DND-41 (cell line): ENCODE measurements at regions not wholly inside any gene's neighbourhood (a gene's known extent, or its start where the extent isn't known, plus 50 kb on each side); places are given as distances from the start of the nearest gene placed in this dataset.
A peak's percentile ranks its signal among the peaks of the same experiment; 100 is the strongest.

Source experiments
- EZH2 ChIP-seq: IDR thresholded peaks from 3 replicates; pipeline ENCODE4 v1.6.1; 2012; ENCODE audit warnings: borderline replicate concordance, low read depth, mild to moderate bottlenecking, moderate library complexity, low read length, inconsistent platforms; ENCODE audit not compliant: severe bottlenecking
- TF ChIP-seq, protein P1 (sequence below): IDR thresholded peaks from 2 replicates; pipeline ENCODE4 v1.5.1; 2012; ENCODE audit warnings: borderline replicate concordance, low read length, moderate library complexity, mild to moderate bottlenecking; ENCODE audit not compliant: poor library complexity, severe bottlenecking; ENCODE audit errors: extremely low read depth

DNA sequence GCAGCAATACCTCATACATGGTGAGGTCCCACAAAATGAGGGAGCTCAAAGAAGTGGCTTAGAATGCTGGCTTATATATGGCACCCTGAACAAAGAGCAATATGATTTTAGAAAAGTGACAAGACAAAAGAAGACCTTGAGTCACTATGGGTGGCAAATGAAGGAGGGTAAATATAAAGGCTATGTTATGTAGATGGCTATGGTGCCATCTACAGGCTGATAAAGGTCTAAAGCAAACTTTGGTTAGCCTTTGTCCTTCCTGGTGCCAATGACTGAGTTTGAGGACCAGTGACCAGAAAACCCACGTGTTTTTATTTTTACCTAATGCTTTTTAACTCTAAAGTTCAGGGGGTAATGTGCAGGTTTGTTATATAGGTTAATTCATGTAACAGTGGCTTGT, 151.8 kb downstream of the CCNG2 start:
- TF ChIP-seq, protein P1, sequence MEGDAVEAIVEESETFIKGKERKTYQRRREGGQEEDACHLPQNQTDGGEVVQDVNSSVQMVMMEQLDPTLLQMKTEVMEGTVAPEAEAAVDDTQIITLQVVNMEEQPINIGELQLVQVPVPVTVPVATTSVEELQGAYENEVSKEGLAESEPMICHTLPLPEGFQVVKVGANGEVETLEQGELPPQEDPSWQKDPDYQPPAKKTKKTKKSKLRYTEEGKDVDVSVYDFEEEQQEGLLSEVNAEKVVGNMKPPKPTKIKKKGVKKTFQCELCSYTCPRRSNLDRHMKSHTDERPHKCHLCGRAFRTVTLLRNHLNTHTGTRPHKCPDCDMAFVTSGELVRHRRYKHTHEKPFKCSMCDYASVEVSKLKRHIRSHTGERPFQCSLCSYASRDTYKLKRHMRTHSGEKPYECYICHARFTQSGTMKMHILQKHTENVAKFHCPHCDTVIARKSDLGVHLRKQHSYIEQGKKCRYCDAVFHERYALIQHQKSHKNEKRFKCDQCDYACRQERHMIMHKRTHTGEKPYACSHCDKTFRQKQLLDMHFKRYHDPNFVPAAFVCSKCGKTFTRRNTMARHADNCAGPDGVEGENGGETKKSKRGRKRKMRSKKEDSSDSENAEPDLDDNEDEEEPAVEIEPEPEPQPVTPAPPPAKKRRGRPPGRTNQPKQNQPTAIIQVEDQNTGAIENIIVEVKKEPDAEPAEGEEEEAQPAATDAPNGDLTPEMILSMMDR, result peak; percentile 63
- no peak for TF ChIP-seq EZH2
